ENCODE measurements at regions not wholly inside any gene's neighbourhood (a gene's known extent, or its start where the extent isn't known, plus 50 kb on each side); places are given as distances from the start of the nearest gene placed in this dataset.

- Histone ChIP-seq H3K9me3 (no peaks in the 10 kb centered on the region), H3K36me3 (replicated peaks in 1 of 2; ENCODE audit: control insufficient read depth in 1 of 2, insufficient read depth in 2 of 2, low read length in 1 of 2) (no peaks in the 10 kb centered on the region), H3K79me2 (ENCODE audit: insufficient read depth) (no peaks in the 10 kb centered on the region), H4K20me1 (ENCODE audit: insufficient read depth) (no peaks in the 10 kb centered on the region), H3K9ac (no peak overlapping the region), H3F3A (replicated peaks; ENCODE audit: insufficient read depth) (no peaks in the 10 kb centered on the region), H3K9me2 (no peaks in the 10 kb centered on the region), H3K4me1 (ENCODE audit: control insufficient read depth in 1 of 2, insufficient read depth in 2 of 2, low read depth in 1 of 2, low read length in 1 of 2) (no peaks in the 10 kb centered on the region), H3K27me3 (ENCODE audit: insufficient read depth) (no peaks in the 10 kb centered on the region), H3K4me3 (ENCODE audit: low read depth in 2 of 2, low read length in 1 of 2) (no peak overlapping the region), H3K27ac (ENCODE audit: low read depth in 2 of 2, low read length in 1 of 2) (no peak overlapping the region), H3K4me2 (no peak overlapping the region), H2AFZ (ENCODE audit: low read depth) (peak overlapping the region; percentile 39; the same call in 1 of the 2 replicates)
- CTCF ChIA-PET = no interaction called here
- DNase-seq = no peak
- POLR2A ChIA-PET = no interaction called here
- no peak for TF ChIP-seq RAD21 (IDR thresholded peaks at IDR 0.05; ENCODE audit: low read length)
- TF ChIP-seq RXRA (IDR thresholded peaks at IDR 0.05; ENCODE audit: borderline replicate concordance, low read depth) = peak; percentile 17; the same call in 1 of the 2 replicates
- 5% methylated on average over 3 of the region's 3 CpGs for WGBS (ENCODE audit: low lambda C conversion rate)
These were observed 65.6 kb downstream of the DCAF8L1 start for GRCh38 chrX:27915617-27916016.

GRCh38 chrX:27910412-27910811 is 70.8 kb downstream of the DCAF8L1 start:
- no peak overlapping the region for H3K27ac ChIP-seq (ENCODE audit: low read depth in 2 of 2, low read length in 1 of 2)
- ChIA-PET POLR2A (no interaction called here), CTCF (no interaction called here)
- no peak overlapping the region for H2AFZ ChIP-seq (ENCODE audit: low read depth)
- H3F3A ChIP-seq (replicated peaks; ENCODE audit: insufficient read depth) = no peaks in the 10 kb centered on the region
- H3K9me3 ChIP-seq = no peaks in the 10 kb centered on the region
- no peak for DNase-seq
- H4K20me1 ChIP-seq (ENCODE audit: insufficient read depth) = no peaks in the 10 kb centered on the region
- no peak overlapping the region for H3K4me3 ChIP-seq (ENCODE audit: low read depth in 2 of 2, low read length in 1 of 2)
- H3K27me3 ChIP-seq (ENCODE audit: insufficient read depth) = no peaks in the 10 kb centered on the region
- no peak overlapping the region for H3K9ac ChIP-seq
- WGBS (ENCODE audit: low lambda C conversion rate) = 8% methylated on average over 1 of the region's 1 CpG
- no peak overlapping the region for H3K4me2 ChIP-seq
- no peaks in the 10 kb centered on the region for H3K4me1 ChIP-seq (ENCODE audit: control insufficient read depth in 1 of 2, insufficient read depth in 2 of 2, low read depth in 1 of 2, low read length in 1 of 2)
- no peaks in the 10 kb centered on the region for H3K9me2 ChIP-seq
- no peaks in the 10 kb centered on the region for H3K79me2 ChIP-seq (ENCODE audit: insufficient read depth)
- no peaks in the 10 kb centered on the region for H3K36me3 ChIP-seq (replicated peaks in 1 of 2; ENCODE audit: control insufficient read depth in 1 of 2, insufficient read depth in 2 of 2, low read length in 1 of 2)
- no peak for TF ChIP-seq USF2 (IDR thresholded peaks at IDR 0.05; ENCODE audit: borderline replicate concordance, low read depth, low read length)
- TF ChIP-seq TCF12 (IDR thresholded peaks at IDR 0.05) = no peak
- no peak for TF ChIP-seq RFX5 (IDR thresholded peaks at IDR 0.05; ENCODE audit: low read length)
- no peak for TF ChIP-seq PBX3 (IDR thresholded peaks at IDR 0.05)
- no peak for TF ChIP-seq USF1 (IDR thresholded peaks at IDR 0.05; ENCODE audit: borderline replicate concordance, low read depth)
- TF ChIP-seq CHD2 (IDR thresholded peaks at IDR 0.05; ENCODE audit: low read length, partially characterized antibody) = no peak
- no peak for TF ChIP-seq POLR2AphosphoS5 (IDR thresholded peaks at IDR 0.05; ENCODE audit: low read depth, low read length)
- TF ChIP-seq FOSL2 (IDR thresholded peaks at IDR 0.05; ENCODE audit: borderline replicate concordance, low read depth) = no peak
- TF ChIP-seq RXRA (IDR thresholded peaks at IDR 0.05; ENCODE audit: borderline replicate concordance, low read depth) = no peak
- no peak for TF ChIP-seq MEF2A (IDR thresholded peaks at IDR 0.05; ENCODE audit: borderline replicate concordance, low read depth)
- TF ChIP-seq MXI1 (IDR thresholded peaks at IDR 0.05; ENCODE audit: low read depth, low read length) = no peak
- no peak for TF ChIP-seq CTCF (IDR thresholded peaks at IDR 0.05)
- no peak for TF ChIP-seq REST (IDR thresholded peaks at IDR 0.05; ENCODE audit: low read depth, low read length)
